Esophagus muscularis mucosa (tissue), 4 donors: ENCODE measurements at regions not wholly inside any gene's neighbourhood (a gene's known extent, or its start where the extent isn't known, plus 50 kb on each side); places are given as distances from the start of the nearest gene placed in this dataset.

Experiments
- EP300 ChIP-seq: sonication (generic); formaldehyde crosslinking; IDR thresholded peaks from one replicate; pipeline ENCODE4 v1.6.1; 2017; ENCODE audit warnings: antibody characterized with exemption
- POLR2A ChIP-seq: fragments of 450-650 bp; IDR thresholded peaks from one replicate; pipeline ENCODE4 v1.6.1; 2017; ENCODE audit warnings: antibody characterized with exemption, moderate library complexity, mild to moderate bottlenecking, low read depth
- TF ChIP-seq, protein P1 (sequence below), 3 experiments: fragments of 200-600 bp in 2 of 3; fragments of 450-650 bp in 1 of 3; sonication (generic) in 2 of 3; IDR thresholded peaks; one replicate each; pipeline ENCODE4 v1.5.1; 2017 to 2019; ENCODE audit warnings: antibody characterized with exemption in 3 of 3, mild to moderate bottlenecking in 2 of 3, moderate library complexity in 1 of 3

DNA sequence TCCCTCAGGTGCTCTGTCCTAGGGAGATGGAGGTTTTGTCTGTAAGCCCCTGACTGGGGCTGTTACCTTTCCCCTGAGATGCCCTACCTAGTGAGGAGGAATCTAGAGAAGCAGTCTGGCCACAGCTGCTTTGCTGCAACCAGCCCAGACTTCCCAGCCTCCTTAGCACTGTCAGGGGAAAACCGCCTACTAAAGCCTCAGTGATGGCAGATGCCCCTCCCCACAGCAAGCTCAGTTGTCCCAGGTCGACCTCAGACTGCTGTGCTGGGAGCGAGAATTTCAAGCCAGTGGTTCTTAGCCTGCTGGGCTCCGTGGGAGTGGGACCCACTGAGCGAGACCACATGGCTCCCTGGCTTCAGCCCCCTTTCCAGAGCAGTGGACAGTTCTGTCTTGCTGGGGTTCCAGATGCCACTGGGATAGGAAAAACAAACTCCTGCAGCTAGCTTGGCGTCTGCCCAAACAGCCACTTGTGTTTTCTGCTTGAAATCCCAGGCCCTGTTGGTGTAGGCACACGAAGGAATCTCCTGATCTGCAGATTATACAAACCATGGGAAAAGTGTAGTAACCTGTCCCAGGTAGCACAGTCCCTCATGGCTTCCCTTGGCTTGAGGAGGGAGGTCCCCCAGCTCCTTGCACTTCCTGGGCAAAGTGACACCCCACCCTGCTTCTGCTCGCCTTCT is 146.4 kb upstream of the PROKR2 start:
- TF ChIP-seq, protein P1, sequence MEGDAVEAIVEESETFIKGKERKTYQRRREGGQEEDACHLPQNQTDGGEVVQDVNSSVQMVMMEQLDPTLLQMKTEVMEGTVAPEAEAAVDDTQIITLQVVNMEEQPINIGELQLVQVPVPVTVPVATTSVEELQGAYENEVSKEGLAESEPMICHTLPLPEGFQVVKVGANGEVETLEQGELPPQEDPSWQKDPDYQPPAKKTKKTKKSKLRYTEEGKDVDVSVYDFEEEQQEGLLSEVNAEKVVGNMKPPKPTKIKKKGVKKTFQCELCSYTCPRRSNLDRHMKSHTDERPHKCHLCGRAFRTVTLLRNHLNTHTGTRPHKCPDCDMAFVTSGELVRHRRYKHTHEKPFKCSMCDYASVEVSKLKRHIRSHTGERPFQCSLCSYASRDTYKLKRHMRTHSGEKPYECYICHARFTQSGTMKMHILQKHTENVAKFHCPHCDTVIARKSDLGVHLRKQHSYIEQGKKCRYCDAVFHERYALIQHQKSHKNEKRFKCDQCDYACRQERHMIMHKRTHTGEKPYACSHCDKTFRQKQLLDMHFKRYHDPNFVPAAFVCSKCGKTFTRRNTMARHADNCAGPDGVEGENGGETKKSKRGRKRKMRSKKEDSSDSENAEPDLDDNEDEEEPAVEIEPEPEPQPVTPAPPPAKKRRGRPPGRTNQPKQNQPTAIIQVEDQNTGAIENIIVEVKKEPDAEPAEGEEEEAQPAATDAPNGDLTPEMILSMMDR (IDR thresholded peaks at IDR 0.05): no peak
- no peak for TF ChIP-seq EP300
- no peak for TF ChIP-seq POLR2A
